ENCODE measurements at regions not wholly inside any gene's neighbourhood (a gene's known extent, or its start where the extent isn't known, plus 50 kb on each side); places are given as distances from the start of the nearest gene placed in this dataset.

- TF ChIP-seq, protein P1, sequence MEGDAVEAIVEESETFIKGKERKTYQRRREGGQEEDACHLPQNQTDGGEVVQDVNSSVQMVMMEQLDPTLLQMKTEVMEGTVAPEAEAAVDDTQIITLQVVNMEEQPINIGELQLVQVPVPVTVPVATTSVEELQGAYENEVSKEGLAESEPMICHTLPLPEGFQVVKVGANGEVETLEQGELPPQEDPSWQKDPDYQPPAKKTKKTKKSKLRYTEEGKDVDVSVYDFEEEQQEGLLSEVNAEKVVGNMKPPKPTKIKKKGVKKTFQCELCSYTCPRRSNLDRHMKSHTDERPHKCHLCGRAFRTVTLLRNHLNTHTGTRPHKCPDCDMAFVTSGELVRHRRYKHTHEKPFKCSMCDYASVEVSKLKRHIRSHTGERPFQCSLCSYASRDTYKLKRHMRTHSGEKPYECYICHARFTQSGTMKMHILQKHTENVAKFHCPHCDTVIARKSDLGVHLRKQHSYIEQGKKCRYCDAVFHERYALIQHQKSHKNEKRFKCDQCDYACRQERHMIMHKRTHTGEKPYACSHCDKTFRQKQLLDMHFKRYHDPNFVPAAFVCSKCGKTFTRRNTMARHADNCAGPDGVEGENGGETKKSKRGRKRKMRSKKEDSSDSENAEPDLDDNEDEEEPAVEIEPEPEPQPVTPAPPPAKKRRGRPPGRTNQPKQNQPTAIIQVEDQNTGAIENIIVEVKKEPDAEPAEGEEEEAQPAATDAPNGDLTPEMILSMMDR (IDR thresholded peaks at IDR 0.05; ENCODE audit: insufficient read depth, low read length), result no peak
- TF ChIP-seq GABPA (IDR thresholded peaks at IDR 0.05; ENCODE audit: low read depth) (no peak), POLR2AphosphoS5 (IDR thresholded peaks at IDR 0.05; ENCODE audit: low read depth) (no peak), SPI1 (IDR thresholded peaks at IDR 0.05; ENCODE audit: borderline replicate concordance, low read depth) (no peak)
- TF ChIP-seq, protein P2, sequence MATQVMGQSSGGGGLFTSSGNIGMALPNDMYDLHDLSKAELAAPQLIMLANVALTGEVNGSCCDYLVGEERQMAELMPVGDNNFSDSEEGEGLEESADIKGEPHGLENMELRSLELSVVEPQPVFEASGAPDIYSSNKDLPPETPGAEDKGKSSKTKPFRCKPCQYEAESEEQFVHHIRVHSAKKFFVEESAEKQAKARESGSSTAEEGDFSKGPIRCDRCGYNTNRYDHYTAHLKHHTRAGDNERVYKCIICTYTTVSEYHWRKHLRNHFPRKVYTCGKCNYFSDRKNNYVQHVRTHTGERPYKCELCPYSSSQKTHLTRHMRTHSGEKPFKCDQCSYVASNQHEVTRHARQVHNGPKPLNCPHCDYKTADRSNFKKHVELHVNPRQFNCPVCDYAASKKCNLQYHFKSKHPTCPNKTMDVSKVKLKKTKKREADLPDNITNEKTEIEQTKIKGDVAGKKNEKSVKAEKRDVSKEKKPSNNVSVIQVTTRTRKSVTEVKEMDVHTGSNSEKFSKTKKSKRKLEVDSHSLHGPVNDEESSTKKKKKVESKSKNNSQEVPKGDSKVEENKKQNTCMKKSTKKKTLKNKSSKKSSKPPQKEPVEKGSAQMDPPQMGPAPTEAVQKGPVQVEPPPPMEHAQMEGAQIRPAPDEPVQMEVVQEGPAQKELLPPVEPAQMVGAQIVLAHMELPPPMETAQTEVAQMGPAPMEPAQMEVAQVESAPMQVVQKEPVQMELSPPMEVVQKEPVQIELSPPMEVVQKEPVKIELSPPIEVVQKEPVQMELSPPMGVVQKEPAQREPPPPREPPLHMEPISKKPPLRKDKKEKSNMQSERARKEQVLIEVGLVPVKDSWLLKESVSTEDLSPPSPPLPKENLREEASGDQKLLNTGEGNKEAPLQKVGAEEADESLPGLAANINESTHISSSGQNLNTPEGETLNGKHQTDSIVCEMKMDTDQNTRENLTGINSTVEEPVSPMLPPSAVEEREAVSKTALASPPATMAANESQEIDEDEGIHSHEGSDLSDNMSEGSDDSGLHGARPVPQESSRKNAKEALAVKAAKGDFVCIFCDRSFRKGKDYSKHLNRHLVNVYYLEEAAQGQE (IDR thresholded peaks at IDR 0.05; ENCODE audit: insufficient replicate concordance, low read depth), result no peak
Observed at GRCh38 chr13:18962168-18962734, 219.4 kb downstream of the TUBA3C start.
